ENCODE measurements at regions not wholly inside any gene's neighbourhood (a gene's known extent, or its start where the extent isn't known, plus 50 kb on each side); places are given as distances from the start of the nearest gene placed in this dataset.

- TF ChIP-seq POLR2AphosphoS5 (IDR thresholded peaks at IDR 0.05; ENCODE audit: low read depth, low read length) (no peak), TCF7L2 (IDR thresholded peaks at IDR 0.05; ENCODE audit: low read depth, low read length) (no peak), SIN3A (IDR thresholded peaks at IDR 0.05; ENCODE audit: borderline replicate concordance, insufficient read depth, low read depth, low read length) (no peak), REST (IDR thresholded peaks at IDR 0.05; ENCODE audit: insufficient read depth in 1 of 2, low read depth in 2 of 2, low read length in 1 of 2) (no peak)
- TF ChIP-seq, protein P1, sequence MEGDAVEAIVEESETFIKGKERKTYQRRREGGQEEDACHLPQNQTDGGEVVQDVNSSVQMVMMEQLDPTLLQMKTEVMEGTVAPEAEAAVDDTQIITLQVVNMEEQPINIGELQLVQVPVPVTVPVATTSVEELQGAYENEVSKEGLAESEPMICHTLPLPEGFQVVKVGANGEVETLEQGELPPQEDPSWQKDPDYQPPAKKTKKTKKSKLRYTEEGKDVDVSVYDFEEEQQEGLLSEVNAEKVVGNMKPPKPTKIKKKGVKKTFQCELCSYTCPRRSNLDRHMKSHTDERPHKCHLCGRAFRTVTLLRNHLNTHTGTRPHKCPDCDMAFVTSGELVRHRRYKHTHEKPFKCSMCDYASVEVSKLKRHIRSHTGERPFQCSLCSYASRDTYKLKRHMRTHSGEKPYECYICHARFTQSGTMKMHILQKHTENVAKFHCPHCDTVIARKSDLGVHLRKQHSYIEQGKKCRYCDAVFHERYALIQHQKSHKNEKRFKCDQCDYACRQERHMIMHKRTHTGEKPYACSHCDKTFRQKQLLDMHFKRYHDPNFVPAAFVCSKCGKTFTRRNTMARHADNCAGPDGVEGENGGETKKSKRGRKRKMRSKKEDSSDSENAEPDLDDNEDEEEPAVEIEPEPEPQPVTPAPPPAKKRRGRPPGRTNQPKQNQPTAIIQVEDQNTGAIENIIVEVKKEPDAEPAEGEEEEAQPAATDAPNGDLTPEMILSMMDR (IDR thresholded peaks at IDR 0.05), result no peak
- no peak for ATAC-seq
- no TSS peak for BruUV-seq (replicated peaks)
Observed at GRCh38 chr13:67367399-67367798, 137.3 kb upstream of the PCDH9 start.

GRCh38 chr13:67366533-67366932 is 136.4 kb upstream of the PCDH9 start:
- ATAC-seq (no peak), DNase-seq (ENCODE audit: low read depth, low spot score) (no peak)
- ChIA-PET CTCF (no interaction called here), POLR2A (no interaction called here)
- no peaks in the 10 kb centered on the region for H3K36me3 ChIP-seq (ENCODE audit: control insufficient read depth, insufficient read depth, low read length)
- no peaks in the 10 kb centered on the region for H3K4me1 ChIP-seq (ENCODE audit: control insufficient read depth, insufficient read depth, low read length)
- H3K27ac ChIP-seq (ENCODE audit: low read length), result no peak overlapping the region
- no peaks in the 10 kb centered on the region for H3K27me3 ChIP-seq (ENCODE audit: control insufficient read depth, insufficient read depth, low read length)
- H3K4me3 ChIP-seq (ENCODE audit: low read depth in 2 of 2, low read length in 2 of 2), result no peak overlapping the region
- TF ChIP-seq, protein P1 (IDR thresholded peaks at IDR 0.05), result no peak
- TF ChIP-seq SIN3A (IDR thresholded peaks at IDR 0.05; ENCODE audit: borderline replicate concordance, insufficient read depth, low read depth, low read length) (no peak), POLR2AphosphoS5 (IDR thresholded peaks at IDR 0.05; ENCODE audit: low read depth, low read length) (no peak), REST (IDR thresholded peaks at IDR 0.05; ENCODE audit: insufficient read depth in 1 of 2, low read depth in 2 of 2, low read length in 1 of 2) (no peak), TCF7L2 (IDR thresholded peaks at IDR 0.05; ENCODE audit: low read depth, low read length) (no peak)
- in situ Hi-C loops (cut with HindIII; ENCODE audit: low pct_unique_long_range_greater_than_20kb, low sequenced_read_pairs), result no loop called here
- BruUV-seq (replicated peaks), result no TSS peak
- intact Hi-C loops (cut with micrococcal nuclease; ENCODE audit: unreplicated experiment), result no loop called here
- no peaks in the 10 kb centered on the region for H3K9me3 ChIP-seq (ENCODE audit: control insufficient read depth, insufficient read depth, low read depth, low read length)

More at GRCh38 chr13:67367399-67367798, 137.3 kb upstream of the PCDH9 start:
- Histone ChIP-seq H3K4me3 (ENCODE audit: low read depth in 2 of 2, low read length in 2 of 2) (no peak overlapping the region), H3K4me1 (ENCODE audit: control insufficient read depth, insufficient read depth, low read length) (no peaks in the 10 kb centered on the region), H3K27me3 (ENCODE audit: control insufficient read depth, insufficient read depth, low read length) (no peaks in the 10 kb centered on the region), H3K9me3 (ENCODE audit: control insufficient read depth, insufficient read depth, low read depth, low read length) (no peaks in the 10 kb centered on the region), H3K36me3 (ENCODE audit: control insufficient read depth, insufficient read depth, low read length) (no peaks in the 10 kb centered on the region), H3K27ac (ENCODE audit: low read length) (no peak overlapping the region)
- ChIA-PET CTCF (interaction anchor here (0.6 kb wide), 1 partner anchor 12 kb away, joined by 3 read pairs; no protein-coding TSS in a partner anchor), POLR2A (no interaction called here)
- no peak for DNase-seq (ENCODE audit: low read depth, low spot score)
- intact Hi-C loops (cut with micrococcal nuclease; ENCODE audit: unreplicated experiment), result no loop called here
- in situ Hi-C loops (cut with HindIII; ENCODE audit: low pct_unique_long_range_greater_than_20kb, low sequenced_read_pairs), result no loop called here
